A673 (cell line): ENCODE measurements at regions not wholly inside any gene's neighbourhood (a gene's known extent, or its start where the extent isn't known, plus 50 kb on each side); places are given as distances from the start of the nearest gene placed in this dataset.

Experiments used
- BruUV-seq: library from RNA; stranded (reverse); fragments of 400-500 nt; replicated peaks from 2 replicates; lab custom pipeline; 2021; lab: Mats Ljungman, UMichigan
- CTCF ChIA-PET: fragments of 300-600 bp; sonication (Branson Sonifier 250); formaldehyde crosslinking; loops from one replicate; lab custom pipeline; 2022; ENCODE audit warnings: antibody characterized with exemption; lab: Charles Lee
- POLR2A ChIA-PET: fragments of 300-600 bp; sonication (Branson Sonifier 250); formaldehyde crosslinking; loops from one replicate; lab custom pipeline; 2022; ENCODE audit warnings: antibody characterized with exemption; ENCODE audit not compliant: low non-redundant PET; lab: Charles Lee
- DNase-seq: peaks from one replicate; pipeline ENCODE4 v3.0.0-alpha.2; 2015; ENCODE audit warnings: low spot score
- H3K27ac ChIP-seq: fragments of 200-600 bp; sonication (generic); 2 replicates; pipeline ENCODE4 v1.5.1; 2016; ENCODE audit warnings: mixed run types, low read depth, mild to moderate bottlenecking, mixed read lengths, antibody characterized with exemption, low read length; ENCODE audit not compliant: poor library complexity, severe bottlenecking
- H3K27me3 ChIP-seq: fragments of 200-600 bp; sonication (generic); replicated peaks from 2 replicates; pipeline ENCODE4 v1.6.1; 2017; ENCODE audit warnings: mixed run types, low read depth, mild to moderate bottlenecking, mixed read lengths, antibody characterized with exemption, low read length; ENCODE audit not compliant: insufficient read depth, poor library complexity
- H3K36me3 ChIP-seq: fragments of 200-600 bp; sonication (generic); 2 replicates; pipeline ENCODE4 v1.6.1; 2016; ENCODE audit warnings: mixed run types, mild to moderate bottlenecking, mixed read lengths, antibody characterized with exemption, low read length; ENCODE audit not compliant: insufficient read depth, poor library complexity, severe bottlenecking
- H3K4me1 ChIP-seq: fragments of 200-600 bp; sonication (generic); 2 replicates; pipeline ENCODE4 v1.6.1; 2017; ENCODE audit warnings: mixed run types, mild to moderate bottlenecking, mixed read lengths, antibody characterized with exemption, low read length; ENCODE audit not compliant: insufficient read depth, poor library complexity, severe bottlenecking
- H3K4me3 ChIP-seq: fragments of 200-600 bp; sonication (generic); 2 replicates; pipeline ENCODE4 v1.5.1; 2016; ENCODE audit warnings: low read depth, mixed run types, mild to moderate bottlenecking, mixed read lengths, low read length; ENCODE audit not compliant: poor library complexity, severe bottlenecking
- H3K9me3 ChIP-seq: fragments of 200-600 bp; sonication (generic); 2 replicates; pipeline ENCODE4 v1.6.1; 2016; ENCODE audit warnings: mixed run types, low read depth, mild to moderate bottlenecking, mixed read lengths, antibody characterized with exemption, low read length; ENCODE audit not compliant: poor library complexity, severe bottlenecking
- EZH2 ChIP-seq: fragments of 200-600 bp; sonication (generic); IDR thresholded peaks from 2 replicates; pipeline ENCODE4 v1.6.1; 2017; ENCODE audit warnings: borderline replicate concordance, low read depth, mild to moderate bottlenecking, mixed read lengths, antibody characterized with exemption, low read length; ENCODE audit not compliant: poor library complexity, severe bottlenecking
- intact Hi-C: fragments of 100-400 bp; cut with micrococcal nuclease; formaldehyde crosslinking; loops from one replicate; pipeline ENCODE4 v1.10.0; 2022; ENCODE audit not compliant: unreplicated experiment
- TF ChIP-seq, protein P1 (sequence below): fragments of 300-800, 200-600 bp; sonication (generic); conservative IDR thresholded peaks from 2 replicates; pipeline ENCODE4 v1.5.1; 2017; ENCODE audit warnings: low read depth, mild to moderate bottlenecking, antibody characterized with exemption, low read length, moderate library complexity, mixed read lengths

DNA sequence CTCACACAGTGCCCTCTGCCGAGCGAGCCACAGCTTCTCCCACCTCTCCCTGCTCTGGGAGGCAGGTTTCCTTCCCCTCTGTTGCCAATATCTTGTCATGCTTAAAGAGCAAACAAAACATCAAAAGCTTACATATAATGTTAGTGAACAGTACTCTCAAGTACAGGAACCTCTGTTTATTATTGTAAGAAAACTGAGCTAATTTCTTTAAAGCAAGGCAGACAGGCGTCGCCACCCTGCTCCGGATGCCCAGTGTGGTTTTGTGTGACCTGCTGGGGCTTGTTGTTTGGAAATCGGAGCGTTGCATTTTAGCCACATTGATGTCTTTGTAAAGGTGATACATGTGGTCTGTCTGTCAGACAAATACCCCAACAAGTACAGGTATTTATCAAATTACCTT lies 401.4 kb upstream of the IRX1 start:
- H3K4me3 ChIP-seq, result no peak overlapping the region
- no peak for DNase-seq
- H3K9me3 ChIP-seq, result peaks cover 50% of the 10 kb centered on the region
- H3K27ac ChIP-seq, result no peak overlapping the region
- ChIA-PET POLR2A (no interaction called here), CTCF (no interaction called here)
- no peak for TF ChIP-seq EZH2
- TF ChIP-seq, protein P1, sequence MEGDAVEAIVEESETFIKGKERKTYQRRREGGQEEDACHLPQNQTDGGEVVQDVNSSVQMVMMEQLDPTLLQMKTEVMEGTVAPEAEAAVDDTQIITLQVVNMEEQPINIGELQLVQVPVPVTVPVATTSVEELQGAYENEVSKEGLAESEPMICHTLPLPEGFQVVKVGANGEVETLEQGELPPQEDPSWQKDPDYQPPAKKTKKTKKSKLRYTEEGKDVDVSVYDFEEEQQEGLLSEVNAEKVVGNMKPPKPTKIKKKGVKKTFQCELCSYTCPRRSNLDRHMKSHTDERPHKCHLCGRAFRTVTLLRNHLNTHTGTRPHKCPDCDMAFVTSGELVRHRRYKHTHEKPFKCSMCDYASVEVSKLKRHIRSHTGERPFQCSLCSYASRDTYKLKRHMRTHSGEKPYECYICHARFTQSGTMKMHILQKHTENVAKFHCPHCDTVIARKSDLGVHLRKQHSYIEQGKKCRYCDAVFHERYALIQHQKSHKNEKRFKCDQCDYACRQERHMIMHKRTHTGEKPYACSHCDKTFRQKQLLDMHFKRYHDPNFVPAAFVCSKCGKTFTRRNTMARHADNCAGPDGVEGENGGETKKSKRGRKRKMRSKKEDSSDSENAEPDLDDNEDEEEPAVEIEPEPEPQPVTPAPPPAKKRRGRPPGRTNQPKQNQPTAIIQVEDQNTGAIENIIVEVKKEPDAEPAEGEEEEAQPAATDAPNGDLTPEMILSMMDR, result no peak
- no peaks in the 10 kb centered on the region for H3K4me1 ChIP-seq
- H3K27me3 ChIP-seq, result no peaks in the 10 kb centered on the region
- intact Hi-C loops, result no loop called here
- no TSS peak for BruUV-seq
- no peaks in the 10 kb centered on the region for H3K36me3 ChIP-seq

DNA sequence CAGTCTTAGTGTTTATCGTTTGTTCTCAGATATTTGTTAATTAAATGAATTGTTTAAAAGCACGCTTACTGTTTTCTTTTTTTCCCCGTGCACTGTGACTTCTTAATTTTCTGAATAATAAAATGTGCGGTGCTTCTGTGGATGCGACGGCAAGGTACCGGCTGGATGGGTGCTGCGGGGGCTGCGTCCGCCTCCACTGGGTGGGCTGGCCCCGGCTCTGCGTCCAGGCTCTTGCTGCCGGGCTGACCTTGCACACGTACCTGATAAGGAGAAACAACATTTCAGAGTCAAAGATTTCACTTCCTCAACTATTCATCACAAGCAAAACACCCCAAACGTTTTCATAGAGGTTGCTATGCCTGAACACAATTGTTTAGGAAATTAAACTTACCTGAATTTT lies 404.0 kb upstream of the IRX1 start:
- intact Hi-C loops, result no loop called here
- Histone ChIP-seq H3K36me3 (no peaks in the 10 kb centered on the region), H3K9me3 (peaks cover 36% of the 10 kb centered on the region), H3K27ac (no peak overlapping the region), H3K4me3 (no peak overlapping the region), H3K4me1 (no peaks in the 10 kb centered on the region), H3K27me3 (no peaks in the 10 kb centered on the region)
- POLR2A ChIA-PET, result no interaction called here
- CTCF ChIA-PET, result no interaction called here
- TF ChIP-seq, protein P1, result no peak
- TF ChIP-seq EZH2, result no peak
- BruUV-seq, result no TSS peak
- no peak for DNase-seq

DNA sequence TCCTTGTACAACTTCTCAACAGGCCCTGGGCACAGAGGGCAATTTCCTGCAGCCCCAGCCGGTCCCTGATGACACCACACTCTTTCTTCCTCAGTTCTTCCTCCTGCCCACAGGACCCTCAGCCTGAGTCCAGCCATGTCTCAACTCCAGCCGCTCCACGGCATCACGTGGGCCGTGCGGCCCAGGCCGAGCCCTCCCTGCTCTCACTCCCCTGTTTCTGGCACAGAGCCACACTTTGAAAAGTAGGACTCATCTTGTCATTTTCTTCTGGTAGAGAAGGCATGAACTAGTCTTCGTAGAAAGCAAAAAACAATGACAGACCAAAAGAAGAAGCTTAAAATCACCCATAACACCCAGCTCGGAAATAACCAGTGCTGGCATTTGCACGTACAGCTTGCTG lies 404.7 kb upstream of the IRX1 start:
- no peak overlapping the region for H3K27ac ChIP-seq
- no TSS peak for BruUV-seq
- no peak overlapping the region for H3K4me3 ChIP-seq
- TF ChIP-seq, protein P1, result no peak
- TF ChIP-seq EZH2, result no peak
- peaks cover 38% of the 10 kb centered on the region for H3K9me3 ChIP-seq
- ChIA-PET POLR2A (no interaction called here), CTCF (no interaction called here)
- no peak for DNase-seq
- H3K4me1 ChIP-seq, result no peaks in the 10 kb centered on the region
- H3K27me3 ChIP-seq, result no peaks in the 10 kb centered on the region
- intact Hi-C loops, result no loop called here
- no peaks in the 10 kb centered on the region for H3K36me3 ChIP-seq
